ENCODE measurements at regions not wholly inside any gene's neighbourhood (a gene's known extent, or its start where the extent isn't known, plus 50 kb on each side); places are given as distances from the start of the nearest gene placed in this dataset.
A peak's percentile ranks its signal among the peaks of the same experiment; 100 is the strongest.

DNA sequence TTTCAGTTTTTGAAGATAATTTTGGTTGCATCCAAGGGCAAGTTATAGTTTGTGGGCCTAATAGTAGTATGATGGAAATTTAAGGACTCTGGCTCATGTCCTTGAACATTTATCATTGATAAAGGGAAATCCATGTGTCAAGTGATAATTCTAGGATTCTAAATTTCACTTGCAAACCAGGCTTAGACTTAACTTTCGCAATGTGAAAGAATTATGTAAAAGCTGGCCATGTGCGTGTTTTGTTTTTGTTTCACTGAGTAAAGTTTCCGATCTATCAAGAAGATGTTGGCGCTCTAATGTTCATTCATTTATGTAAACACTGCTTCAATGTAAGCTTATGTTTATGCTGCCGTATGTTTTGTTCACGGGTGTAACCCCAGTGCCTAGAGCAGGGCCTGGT, 302.0 kb downstream of the SOX4 start:
- no peaks in the 10 kb centered on the region for H3K27me3 Mint-ChIP-seq (ENCODE audit: low read depth, unreplicated experiment)

DNA sequence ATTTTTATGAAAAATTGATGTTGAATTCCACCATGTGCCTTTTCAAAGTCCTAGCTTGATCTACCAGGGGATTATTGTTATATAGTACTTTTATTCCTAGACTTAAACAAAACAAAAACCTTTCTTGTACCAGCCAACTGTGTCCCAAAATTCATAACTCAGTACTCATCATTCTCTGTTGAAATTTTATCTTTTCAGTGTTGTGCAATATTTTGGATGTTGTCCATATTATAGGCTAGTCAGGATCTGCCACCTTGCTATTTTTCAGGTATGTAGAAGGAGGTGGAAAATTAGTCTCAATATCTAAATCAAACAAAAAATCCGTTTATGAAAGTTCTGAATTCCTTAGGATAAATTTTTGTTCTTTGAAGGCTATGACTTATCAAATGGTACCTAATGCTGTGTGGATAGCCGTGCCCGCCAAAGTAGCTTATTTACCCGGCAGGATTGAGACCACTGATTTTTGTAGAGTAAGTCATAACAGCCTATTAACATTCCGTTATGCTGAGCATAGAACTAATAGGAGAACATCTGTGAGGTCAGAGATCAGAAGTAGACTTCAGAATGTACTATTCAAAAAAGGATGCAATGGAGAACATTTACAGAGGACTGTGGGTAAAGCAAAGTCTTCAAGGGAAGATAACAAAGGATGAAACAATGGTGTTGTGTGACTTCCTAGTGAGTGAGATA, 304.7 kb downstream of the SOX4 start:
- H4K20me1 ChIP-seq (ENCODE audit: insufficient read depth, low read length) = no peaks in the 10 kb centered on the region
- H2AFZ ChIP-seq (ENCODE audit: low read depth, low read length) = no peak overlapping the region
- Mint-ChIP-seq H3K27me3 (ENCODE audit: low read depth, unreplicated experiment) (no peaks in the 10 kb centered on the region), H3K27ac (ENCODE audit: unreplicated experiment) (no peak overlapping the region), H3K9me3 (ENCODE audit: unreplicated experiment) (peaks cover 2% of the 10 kb centered on the region), H3K4me1 (ENCODE audit: low read depth, unreplicated experiment) (peaks cover 25% of the 10 kb centered on the region), H3K36me3 (ENCODE audit: low read depth, unreplicated experiment) (peaks cover 7% of the 10 kb centered on the region), H3K4me3 (ENCODE audit: unreplicated experiment) (no peak overlapping the region)
- FAIRE-seq (peak; percentile 63), DNase-seq (ENCODE audit: low read depth) (peak; percentile 79)
- H3K9ac ChIP-seq (ENCODE audit: low read length) = no peak overlapping the region
- no peak for TF ChIP-seq EZH2 (IDR thresholded peaks at IDR 0.05; ENCODE audit: insufficient read depth, low read length)
- TF ChIP-seq, protein P1, sequence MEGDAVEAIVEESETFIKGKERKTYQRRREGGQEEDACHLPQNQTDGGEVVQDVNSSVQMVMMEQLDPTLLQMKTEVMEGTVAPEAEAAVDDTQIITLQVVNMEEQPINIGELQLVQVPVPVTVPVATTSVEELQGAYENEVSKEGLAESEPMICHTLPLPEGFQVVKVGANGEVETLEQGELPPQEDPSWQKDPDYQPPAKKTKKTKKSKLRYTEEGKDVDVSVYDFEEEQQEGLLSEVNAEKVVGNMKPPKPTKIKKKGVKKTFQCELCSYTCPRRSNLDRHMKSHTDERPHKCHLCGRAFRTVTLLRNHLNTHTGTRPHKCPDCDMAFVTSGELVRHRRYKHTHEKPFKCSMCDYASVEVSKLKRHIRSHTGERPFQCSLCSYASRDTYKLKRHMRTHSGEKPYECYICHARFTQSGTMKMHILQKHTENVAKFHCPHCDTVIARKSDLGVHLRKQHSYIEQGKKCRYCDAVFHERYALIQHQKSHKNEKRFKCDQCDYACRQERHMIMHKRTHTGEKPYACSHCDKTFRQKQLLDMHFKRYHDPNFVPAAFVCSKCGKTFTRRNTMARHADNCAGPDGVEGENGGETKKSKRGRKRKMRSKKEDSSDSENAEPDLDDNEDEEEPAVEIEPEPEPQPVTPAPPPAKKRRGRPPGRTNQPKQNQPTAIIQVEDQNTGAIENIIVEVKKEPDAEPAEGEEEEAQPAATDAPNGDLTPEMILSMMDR (IDR thresholded peaks at IDR 0.05; ENCODE audit: insufficient read depth, low read depth, low read length) = no peak
- no peaks in the 10 kb centered on the region for H3K9me3 ChIP-seq (ENCODE audit: insufficient read depth, low read depth, low read length)
- no peak overlapping the region for H3K27ac ChIP-seq (ENCODE audit: low read depth, low read length)
- no peaks in the 10 kb centered on the region for H3K36me3 ChIP-seq (ENCODE audit: insufficient read depth, low read length)
- H3K79me2 ChIP-seq (ENCODE audit: insufficient read depth, low read length) = peaks cover 4% of the 10 kb centered on the region
- H3K27me3 ChIP-seq (ENCODE audit: insufficient read depth, low read length) = no peaks in the 10 kb centered on the region
- H3K4me2 ChIP-seq (ENCODE audit: low read length) = no peak overlapping the region
- H3K4me1 ChIP-seq (ENCODE audit: insufficient read depth, low read length) = peaks cover 7% of the 10 kb centered on the region
- H3K4me3 ChIP-seq (ENCODE audit: insufficient read depth, low read depth, low read length) = no peak overlapping the region

More for the DNA sequence above, 302.0 kb downstream of the SOX4 start:
- H3K4me3 ChIP-seq (ENCODE audit: insufficient read depth, low read depth, low read length) = no peak overlapping the region
- H3K27me3 ChIP-seq (ENCODE audit: insufficient read depth, low read length) = no peaks in the 10 kb centered on the region
- peaks cover 2% of the 10 kb centered on the region for H3K9me3 Mint-ChIP-seq (ENCODE audit: unreplicated experiment)
- TF ChIP-seq EZH2 (IDR thresholded peaks at IDR 0.05; ENCODE audit: insufficient read depth, low read length) = no peak
- TF ChIP-seq, protein P1 (IDR thresholded peaks at IDR 0.05; ENCODE audit: insufficient read depth, low read depth, low read length) = no peak
- H3K79me2 ChIP-seq (ENCODE audit: insufficient read depth, low read length) = peaks cover 4% of the 10 kb centered on the region
- H3K36me3 Mint-ChIP-seq (ENCODE audit: low read depth, unreplicated experiment) = peaks cover 10% of the 10 kb centered on the region
- H3K4me1 ChIP-seq (ENCODE audit: insufficient read depth, low read length) = peaks cover under 1% of the 10 kb centered on the region
- H3K4me1 Mint-ChIP-seq (ENCODE audit: low read depth, unreplicated experiment) = peaks cover 9% of the 10 kb centered on the region
- no peak overlapping the region for H2AFZ ChIP-seq (ENCODE audit: low read depth, low read length)
- H3K9me3 ChIP-seq (ENCODE audit: insufficient read depth, low read depth, low read length) = no peaks in the 10 kb centered on the region
- no peaks in the 10 kb centered on the region for H3K36me3 ChIP-seq (ENCODE audit: insufficient read depth, low read length)
- FAIRE-seq (no peak), DNase-seq (ENCODE audit: low read depth) (no peak)
- H3K9ac ChIP-seq (ENCODE audit: low read length) = no peak overlapping the region
- no peak overlapping the region for H3K4me2 ChIP-seq (ENCODE audit: low read length)
- no peak overlapping the region for H3K4me3 Mint-ChIP-seq (ENCODE audit: unreplicated experiment)
- H3K27ac Mint-ChIP-seq (ENCODE audit: unreplicated experiment) = no peak overlapping the region
- no peak overlapping the region for H3K27ac ChIP-seq (ENCODE audit: low read depth, low read length)
- no peaks in the 10 kb centered on the region for H4K20me1 ChIP-seq (ENCODE audit: insufficient read depth, low read length)

DNA sequence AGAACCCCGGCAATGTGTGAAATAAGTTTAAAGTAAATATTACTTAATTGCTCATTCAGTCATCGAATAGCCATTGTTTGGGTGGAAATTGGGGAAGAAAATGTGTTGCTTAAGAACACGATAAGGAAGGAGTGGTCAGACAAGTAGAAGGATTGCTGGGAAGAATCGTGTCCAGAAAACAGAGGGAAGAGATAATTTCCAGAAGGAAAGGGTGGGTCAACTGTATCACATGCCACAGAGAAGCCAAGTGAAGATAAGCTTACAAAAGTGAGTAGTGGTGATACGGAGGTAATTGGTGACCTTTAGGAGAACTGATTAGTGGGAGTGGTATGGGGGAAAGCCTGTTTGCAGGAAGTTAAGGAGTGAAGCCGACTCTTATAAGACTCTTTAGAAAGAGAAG, 306.2 kb downstream of the SOX4 start:
- FAIRE-seq = no peak
- no peaks in the 10 kb centered on the region for H3K27me3 Mint-ChIP-seq (ENCODE audit: low read depth, unreplicated experiment)
- H3K36me3 ChIP-seq (ENCODE audit: insufficient read depth, low read length) = no peaks in the 10 kb centered on the region

More for the DNA sequence above, 306.2 kb downstream of the SOX4 start:
- Histone ChIP-seq H3K27ac (ENCODE audit: low read depth, low read length) (no peak overlapping the region), H3K9me3 (ENCODE audit: insufficient read depth, low read depth, low read length) (no peaks in the 10 kb centered on the region), H3K79me2 (ENCODE audit: insufficient read depth, low read length) (no peaks in the 10 kb centered on the region), H3K27me3 (ENCODE audit: insufficient read depth, low read length) (no peaks in the 10 kb centered on the region), H3K9ac (ENCODE audit: low read length) (no peak overlapping the region), H4K20me1 (ENCODE audit: insufficient read depth, low read length) (no peaks in the 10 kb centered on the region), H3K4me2 (ENCODE audit: low read length) (no peak overlapping the region), H3K4me3 (ENCODE audit: insufficient read depth, low read depth, low read length) (no peak overlapping the region), H3K4me1 (ENCODE audit: insufficient read depth, low read length) (peaks cover 7% of the 10 kb centered on the region), H2AFZ (ENCODE audit: low read depth, low read length) (no peak overlapping the region)
- Mint-ChIP-seq H3K4me1 (ENCODE audit: low read depth, unreplicated experiment) (peaks cover 28% of the 10 kb centered on the region), H3K27ac (ENCODE audit: unreplicated experiment) (no peak overlapping the region), H3K9me3 (ENCODE audit: unreplicated experiment) (peaks cover 2% of the 10 kb centered on the region), H3K36me3 (ENCODE audit: low read depth, unreplicated experiment) (peaks cover 7% of the 10 kb centered on the region), H3K4me3 (ENCODE audit: unreplicated experiment) (no peak overlapping the region)
- no peak for DNase-seq (ENCODE audit: low read depth)
- TF ChIP-seq EZH2 (IDR thresholded peaks at IDR 0.05; ENCODE audit: insufficient read depth, low read length) = no peak
- TF ChIP-seq, protein P1 (IDR thresholded peaks at IDR 0.05; ENCODE audit: insufficient read depth, low read depth, low read length) = no peak
